Endothelial cell of umbilical vein (primary cell): ENCODE measurements at regions not wholly inside any gene's neighbourhood (a gene's known extent, or its start where the extent isn't known, plus 50 kb on each side); places are given as distances from the start of the nearest gene placed in this dataset.

Source experiments
- BruUV-seq: library from RNA; stranded (reverse); fragments of 400-500 nt; replicated peaks from 2 replicates; lab custom pipeline; 2021; lab: Mats Ljungman, UMichigan
- CTCF ChIA-PET: fragments of 300-600, 350-600 bp; sonication (Branson Sonifier 250); formaldehyde crosslinking; loops from one replicate; lab custom pipeline; 2021; ENCODE audit warnings: antibody characterized with exemption, inconsistent platforms; lab: Charles Lee
- POLR2A ChIA-PET: fragments of 300-600, 350-600 bp; sonication (Branson Sonifier 250); formaldehyde crosslinking; loops from one replicate; lab custom pipeline; 2021; ENCODE audit warnings: antibody characterized with exemption, inconsistent platforms; lab: Charles Lee
- DNase-seq: peaks from one replicate; pipeline ENCODE4 v3.0.0-alpha.2; 2011; ENCODE audit warnings: low read depth, low spot score
- FAIRE-seq: peaks from 2 replicates; lab custom pipeline; 2011; peaks lifted over from hg19 to GRCh38; lab: Jason Lieb, UNC
- H2AFZ ChIP-seq: 2 replicates; pipeline ENCODE4 v1.6.0; 2012; ENCODE audit warnings: low read depth, low read length, control low read depth, inconsistent platforms
- H3K27ac ChIP-seq: 2 replicates; pipeline ENCODE4 v1.5.1; 2011; ENCODE audit warnings: low read depth, mild to moderate bottlenecking, control low read depth, low read length, moderate library complexity; ENCODE audit not compliant: insufficient read depth
- H3K27me3 ChIP-seq, 2 experiments: 2 replicates each; pipeline versions ENCODE4 v1.6.0 to v1.6.1; 2011; ENCODE audit warnings: low read length in 2 of 2, mixed read lengths in 1 of 2; ENCODE audit not compliant: control insufficient read depth in 2 of 2, insufficient read depth in 2 of 2
- H3K36me3 ChIP-seq, 2 experiments: 2 replicates in 1 of 2; 3 replicates in 1 of 2; pipeline ENCODE4 v1.5.1; 2011; ENCODE audit warnings: low read length in 2 of 2, mild to moderate bottlenecking in 1 of 2, moderate library complexity in 1 of 2; ENCODE audit not compliant: control insufficient read depth in 2 of 2, insufficient read depth in 2 of 2; ENCODE audit errors: extremely low read depth in 1 of 2
- H3K4me1 ChIP-seq: 3 replicates; pipeline ENCODE4 v1.5.1; 2011; ENCODE audit warnings: mild to moderate bottlenecking, low read length; ENCODE audit not compliant: control insufficient read depth, insufficient read depth; ENCODE audit errors: extremely low read depth
- H3K4me2 ChIP-seq: 2 replicates; pipeline ENCODE4 v1.6.1; 2011; ENCODE audit warnings: low read length, control low read depth, mixed read lengths; ENCODE audit not compliant: insufficient read depth
- H3K4me3 ChIP-seq, 3 experiments: fragments of 200-600 bp in 1 of 3; sonication (generic), shearing (Covaris generic) in 1 of 3; replicated peaks in 1 of 3; 2 replicates each; pipeline ENCODE4 v1.5.1; 2011 to 2016; ENCODE audit warnings: control low read depth in 3 of 3, low read length in 3 of 3, mild to moderate bottlenecking in 2 of 3, inconsistent platforms in 1 of 3, low read depth in 1 of 3, moderate library complexity in 1 of 3; ENCODE audit not compliant: insufficient read depth in 1 of 3
- H3K79me2 ChIP-seq: 2 replicates; pipeline ENCODE4 v1.6.0; 2012; ENCODE audit warnings: low read length, inconsistent platforms; ENCODE audit not compliant: control insufficient read depth, insufficient read depth
- H3K9ac ChIP-seq: replicated peaks from 2 replicates; pipeline ENCODE3; 2011; ENCODE audit warnings: low read length, control low read depth; ENCODE audit not compliant: insufficient read depth; ENCODE audit errors: extremely low read depth
- H3K9me1 ChIP-seq: replicated peaks from 3 replicates; pipeline ENCODE4 v1.6.0; 2011; ENCODE audit warnings: mild to moderate bottlenecking, low read length; ENCODE audit not compliant: control insufficient read depth, insufficient read depth; ENCODE audit errors: extremely low read depth
- H3K9me3 ChIP-seq: replicated peaks from 2 replicates; pipeline ENCODE4 v1.5.1; 2012; ENCODE audit warnings: low read length, inconsistent platforms; ENCODE audit not compliant: control insufficient read depth, insufficient read depth
- H4K20me1 ChIP-seq: replicated peaks from 2 replicates; pipeline ENCODE3; 2011; ENCODE audit warnings: mild to moderate bottlenecking, low read length; ENCODE audit not compliant: control insufficient read depth, insufficient read depth; ENCODE audit errors: extremely low read depth
- CTCF ChIP-seq, 2 donors: IDR thresholded peaks; 1 replicate in 1 of 2; 2 replicates in 1 of 2; pipeline ENCODE4 v1.5.1; 2011; ENCODE audit warnings: low read length in 2 of 2, mild to moderate bottlenecking in 2 of 2, moderate library complexity in 2 of 2, control low read depth in 1 of 2, inconsistent platforms in 1 of 2, low read depth in 1 of 2; ENCODE audit not compliant: insufficient read depth in 1 of 2; ENCODE audit errors: extremely low read depth in 1 of 2
- EZH2 ChIP-seq: IDR thresholded peaks from 2 replicates; pipeline ENCODE4 v1.6.1; 2012; ENCODE audit warnings: borderline replicate concordance, low read depth, mild to moderate bottlenecking, moderate library complexity, low read length, inconsistent platforms; ENCODE audit not compliant: severe bottlenecking
- FOS ChIP-seq: IDR thresholded peaks from 2 replicates; pipeline ENCODE4 v1.6.1; 2011; ENCODE audit warnings: mild to moderate bottlenecking, low read length, moderate library complexity, borderline replicate concordance; ENCODE audit not compliant: insufficient read depth
- GATA2 ChIP-seq: IDR thresholded peaks from 2 replicates; pipeline ENCODE4 v1.7.0; 2011; ENCODE audit warnings: low read depth, mild to moderate bottlenecking, moderate library complexity, mixed read lengths, low read length; ENCODE audit not compliant: insufficient read length, insufficient read depth
- JUN ChIP-seq: IDR thresholded peaks from 2 replicates; pipeline ENCODE4 v1.6.1; 2011; ENCODE audit warnings: borderline replicate concordance, low read depth; ENCODE audit not compliant: insufficient read length, insufficient read depth
- MAX ChIP-seq: IDR thresholded peaks from 2 replicates; pipeline ENCODE4 v1.6.1; 2011; ENCODE audit not compliant: insufficient read depth, insufficient read length
- MYC ChIP-seq: IDR thresholded peaks from one replicate; pipeline ENCODE4 v1.6.1; 2011; ENCODE audit warnings: mild to moderate bottlenecking, low read depth, low read length
- POLR2A ChIP-seq: IDR thresholded peaks from 2 replicates; pipeline ENCODE4 v1.6.1; 2012; ENCODE audit warnings: low read depth, mild to moderate bottlenecking, control low read depth, low read length
- POLR2AphosphoS5 ChIP-seq: IDR thresholded peaks from 2 replicates; pipeline ENCODE4 v1.6.1; 2012; ENCODE audit warnings: low read depth, mild to moderate bottlenecking, control low read depth, low read length, moderate library complexity; ENCODE audit not compliant: insufficient read depth
- dilution Hi-C: fragments of 300-500 bp; cut with MboI; formaldehyde crosslinking; loops from one replicate; pipeline ENCODE4 v1.15.0; 2019; ENCODE audit warnings: low sequenced_read_pairs; ENCODE audit not compliant: extremely low pct_ligation_motif_present
- intact Hi-C: fragments of 100-400 bp; cut with micrococcal nuclease; formaldehyde crosslinking; loops from one replicate; pipeline ENCODE4 v1.10.0; 2022

DNA sequence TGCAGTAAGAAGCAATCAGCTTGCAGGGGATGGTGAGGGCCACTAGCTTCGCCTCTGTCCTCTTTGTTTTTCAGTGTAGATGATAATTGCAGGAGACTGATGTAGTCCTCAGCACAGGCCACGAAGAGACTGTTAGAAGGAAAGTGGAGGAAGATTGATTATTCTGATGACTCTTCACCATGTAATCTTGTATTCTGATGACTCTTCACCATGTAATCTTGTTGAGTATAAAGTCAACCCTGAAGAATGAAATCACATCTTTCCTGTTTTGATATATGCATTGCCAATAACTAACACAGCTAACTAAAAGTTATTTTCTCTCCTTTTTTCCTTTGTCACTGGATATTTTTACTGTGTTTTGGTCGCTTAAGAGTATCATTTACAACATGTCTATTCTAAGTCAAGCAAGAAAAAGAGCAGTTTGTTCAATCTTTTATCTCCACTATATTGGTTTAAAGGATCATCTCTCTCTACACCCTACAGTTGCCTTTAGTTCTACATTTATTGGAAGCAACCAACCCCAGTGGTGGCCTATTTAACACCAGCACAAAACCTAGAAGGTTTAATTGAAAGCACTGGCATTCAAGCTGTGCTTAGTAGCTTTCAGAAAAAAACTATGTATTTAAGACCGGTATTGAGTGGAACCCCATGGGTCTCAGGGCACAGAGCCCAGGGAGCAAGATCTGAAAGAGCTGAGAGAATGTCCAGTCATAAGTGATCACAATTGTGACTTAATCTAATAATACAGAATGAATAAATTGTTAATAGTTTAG, 107.2 kb upstream of the BTBD3 start:
- peaks cover 8% of the 10 kb centered on the region for H3K4me1 ChIP-seq

More for the DNA sequence above, 107.2 kb upstream of the BTBD3 start:
- intact Hi-C loops (loop anchor here (5.0 to 10.0 kb wide), 2 partner anchors 37 to 1686 kb away; no protein-coding TSS in a partner anchor), dilution Hi-C loops (no loop called here)
- POLR2A ChIA-PET: no interaction called here
- Histone ChIP-seq H3K9me3 (no peaks in the 10 kb centered on the region), H3K9ac (no peak overlapping the region), H3K79me2 (no peaks in the 10 kb centered on the region), H3K4me3 (no peak overlapping the region), H3K27ac (no peak overlapping the region), H2AFZ (peak overlapping the region; percentile 38), H3K4me2 (no peak overlapping the region), H3K36me3 (no peaks in the 10 kb centered on the region), H4K20me1 (no peaks in the 10 kb centered on the region), H3K27me3 (no peaks in the 10 kb centered on the region), H3K9me1 (no peaks in the 10 kb centered on the region)
- CTCF ChIA-PET: no interaction called here
- FAIRE-seq: no peak
- no peak for DNase-seq
- BruUV-seq: no TSS peak
- TF ChIP-seq POLR2A (no peak), POLR2AphosphoS5 (no peak), MYC (no peak), MAX (no peak), JUN (no peak), EZH2 (no peak), CTCF (IDR thresholded peaks at IDR 0.05; ENCODE audit: extremely low read depth in 1 of 2, insufficient read depth in 1 of 2, low read depth in 1 of 2, low read length in 2 of 2) (no peak), FOS (no peak), GATA2 (no peak)
